Pons (tissue), 1 donor: ENCODE measurements at regions not wholly inside any gene's neighbourhood (a gene's known extent, or its start where the extent isn't known, plus 50 kb on each side); places are given as distances from the start of the nearest gene placed in this dataset.

Source experiments
- DNase-seq: peaks from one replicate; pipeline ENCODE4 v3.0.0-alpha.2; 2016; ENCODE audit warnings: low spot score

GRCh38 chr20:37598100-37598543 is 70.4 kb upstream of the BLCAP start:
- DNase-seq = no peak

GRCh38 chr20:37596890-37597536 is 69.3 kb upstream of the BLCAP start:
- no peak for DNase-seq

- DNase-seq = no peak
These were observed 68.5 kb upstream of the BLCAP start for GRCh38 chr20:37596168-37596567.

GRCh38 chr20:37593710-37594109 is 66.0 kb upstream of the BLCAP start:
- DNase-seq = no peak

- DNase-seq = no peak
These were observed 63.3 kb upstream of the BLCAP start for GRCh38 chr20:37590938-37591490.

- no peak for DNase-seq
These were observed 58.4 kb upstream of the BLCAP start for GRCh38 chr20:37586078-37586477.

- no peak for DNase-seq
These were observed 56.6 kb upstream of the BLCAP start for GRCh38 chr20:37584238-37584807.

GRCh38 chr20:37581246-37581645 is 53.6 kb upstream of the BLCAP start:
- DNase-seq = no peak

- no peak for DNase-seq
These were observed 52.4 kb upstream of the BLCAP start for GRCh38 chr20:37580069-37580468.

GRCh38 chr20:37579106-37579505 is 51.4 kb upstream of the BLCAP start:
- DNase-seq = no peak

GRCh38 chr20:37577981-37578380 is 50.3 kb upstream of the BLCAP start:
- DNase-seq = no peak
